PC-9 (cell line): ENCODE measurements at regions not wholly inside any gene's neighbourhood (a gene's known extent, or its start where the extent isn't known, plus 50 kb on each side); places are given as distances from the start of the nearest gene placed in this dataset.

Experiments used
- EZH2 ChIP-seq: fragments of 200-600 bp; sonication (generic); IDR thresholded peaks from 2 replicates; pipeline ENCODE4 v1.8.0; 2017; ENCODE audit warnings: antibody characterized with exemption, low read depth
- TF ChIP-seq, protein P1 (sequence below): fragments of 200-600 bp; sonication (generic); conservative IDR thresholded peaks from 2 replicates; pipeline ENCODE4 v1.6.1; 2017; ENCODE audit warnings: mixed run types, antibody characterized with exemption, mild to moderate bottlenecking, moderate library complexity

GRCh38 chr15:79661411-79661810, 229.3 kb downstream of the MINAR1 start:
- TF ChIP-seq, protein P1, sequence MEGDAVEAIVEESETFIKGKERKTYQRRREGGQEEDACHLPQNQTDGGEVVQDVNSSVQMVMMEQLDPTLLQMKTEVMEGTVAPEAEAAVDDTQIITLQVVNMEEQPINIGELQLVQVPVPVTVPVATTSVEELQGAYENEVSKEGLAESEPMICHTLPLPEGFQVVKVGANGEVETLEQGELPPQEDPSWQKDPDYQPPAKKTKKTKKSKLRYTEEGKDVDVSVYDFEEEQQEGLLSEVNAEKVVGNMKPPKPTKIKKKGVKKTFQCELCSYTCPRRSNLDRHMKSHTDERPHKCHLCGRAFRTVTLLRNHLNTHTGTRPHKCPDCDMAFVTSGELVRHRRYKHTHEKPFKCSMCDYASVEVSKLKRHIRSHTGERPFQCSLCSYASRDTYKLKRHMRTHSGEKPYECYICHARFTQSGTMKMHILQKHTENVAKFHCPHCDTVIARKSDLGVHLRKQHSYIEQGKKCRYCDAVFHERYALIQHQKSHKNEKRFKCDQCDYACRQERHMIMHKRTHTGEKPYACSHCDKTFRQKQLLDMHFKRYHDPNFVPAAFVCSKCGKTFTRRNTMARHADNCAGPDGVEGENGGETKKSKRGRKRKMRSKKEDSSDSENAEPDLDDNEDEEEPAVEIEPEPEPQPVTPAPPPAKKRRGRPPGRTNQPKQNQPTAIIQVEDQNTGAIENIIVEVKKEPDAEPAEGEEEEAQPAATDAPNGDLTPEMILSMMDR, result no peak
- no peak for TF ChIP-seq EZH2
